SKM-1 (cell line): ENCODE measurements at regions not wholly inside any gene's neighbourhood (a gene's known extent, or its start where the extent isn't known, plus 50 kb on each side); places are given as distances from the start of the nearest gene placed in this dataset.

ENCODE experiments used
- DNase-seq: peaks from one replicate; lab custom pipeline; 2025; ENCODE audit not compliant: unreplicated experiment; lab: John Stamatoyannopoulos, UW

- DNase-seq = no peak
These were observed 824.1 kb upstream of the IGFBP3 start for GRCh38 chr7:46744957-46745706.

- DNase-seq = no peak
These were observed 821.5 kb upstream of the IGFBP3 start for GRCh38 chr7:46742601-46743000.

GRCh38 chr7:46741938-46742540 is 821.0 kb upstream of the IGFBP3 start:
- DNase-seq = no peak

- no peak for DNase-seq
These were observed 820.1 kb upstream of the IGFBP3 start for GRCh38 chr7:46741181-46741580.

- DNase-seq = no peak
These were observed 818.6 kb upstream of the IGFBP3 start for GRCh38 chr7:46739518-46740234.

GRCh38 chr7:46738796-46739195 is 817.7 kb upstream of the IGFBP3 start:
- DNase-seq = no peak

GRCh38 chr7:46738165-46738564 is 817.1 kb upstream of the IGFBP3 start:
- DNase-seq = no peak

GRCh38 chr7:46725838-46726237 is 804.8 kb upstream of the IGFBP3 start:
- DNase-seq = no peak

- DNase-seq = no peak
These were observed 804.1 kb upstream of the IGFBP3 start for GRCh38 chr7:46725136-46725535.

GRCh38 chr7:46723742-46724141 is 802.7 kb upstream of the IGFBP3 start:
- DNase-seq = no peak

- DNase-seq = no peak
These were observed 801.9 kb upstream of the IGFBP3 start for GRCh38 chr7:46723003-46723402.

- no peak for DNase-seq
These were observed 799.7 kb upstream of the IGFBP3 start for GRCh38 chr7:46720761-46721160.

GRCh38 chr7:46719616-46720015 is 798.5 kb upstream of the IGFBP3 start:
- no peak for DNase-seq

GRCh38 chr7:46716926-46717325 is 795.9 kb upstream of the IGFBP3 start:
- no peak for DNase-seq

GRCh38 chr7:46715579-46715978 is 794.5 kb upstream of the IGFBP3 start:
- DNase-seq = peak; percentile 12

GRCh38 chr7:46714904-46715303 is 793.8 kb upstream of the IGFBP3 start:
- DNase-seq = no peak

GRCh38 chr7:46713868-46714596 is 793.0 kb upstream of the IGFBP3 start:
- DNase-seq = no peak

GRCh38 chr7:46710927-46711326 is 789.9 kb upstream of the IGFBP3 start:
- DNase-seq = no peak

- no peak for DNase-seq
These were observed 786.9 kb upstream of the IGFBP3 start for GRCh38 chr7:46707973-46708372.

GRCh38 chr7:46705386-46706255 is 784.5 kb upstream of the IGFBP3 start:
- no peak for DNase-seq

- no peak for DNase-seq
These were observed 775.7 kb upstream of the IGFBP3 start for GRCh38 chr7:46696741-46697140.
